AG09309 (cell line): ENCODE measurements at regions not wholly inside any gene's neighbourhood (a gene's known extent, or its start where the extent isn't known, plus 50 kb on each side); places are given as distances from the start of the nearest gene placed in this dataset.
"Not testable (repeated sequence)": the region's sequence is repeated elsewhere in the genome, so short reads cannot be mapped to it uniquely, and the experiment has no call there.

Source experiments
- DNase-seq: peaks from one replicate; pipeline ENCODE4 v3.0.0-alpha.2; 2010; ENCODE audit warnings: low read depth
- H3K4me3 ChIP-seq: 2 replicates; pipeline ENCODE4 v1.5.1; 2011; ENCODE audit warnings: mild to moderate bottlenecking, low read depth, low read length, moderate library complexity; ENCODE audit not compliant: control insufficient read depth
- CTCF ChIP-seq: IDR thresholded peaks from 2 replicates; pipeline ENCODE4 v1.5.1; 2011; ENCODE audit warnings: mild to moderate bottlenecking, low read depth, low read length, inconsistent platforms; ENCODE audit not compliant: insufficient read depth, control insufficient read depth; ENCODE audit errors: missing control alignments

- TF ChIP-seq CTCF: no peak
- H3K4me3 ChIP-seq: no peak overlapping the region
- no peak for DNase-seq
Observed at GRCh38 chr12:73598626-73599025, 939.0 kb upstream of the ATXN7L3B start.

- no peak for DNase-seq
- no peak overlapping the region for H3K4me3 ChIP-seq
- TF ChIP-seq CTCF: no peak
Observed at GRCh38 chr12:73599268-73599667, 938.4 kb upstream of the ATXN7L3B start.

- DNase-seq, H3K4me3 ChIP-seq: not testable (repeated sequence)
Observed at GRCh38 chr12:73605925-73606324, 931.7 kb upstream of the ATXN7L3B start.

- DNase-seq: no peak
- H3K4me3 ChIP-seq: no peak overlapping the region
- no peak for TF ChIP-seq CTCF
Observed at GRCh38 chr12:73612551-73612950, 925.1 kb upstream of the ATXN7L3B start.

DNA sequence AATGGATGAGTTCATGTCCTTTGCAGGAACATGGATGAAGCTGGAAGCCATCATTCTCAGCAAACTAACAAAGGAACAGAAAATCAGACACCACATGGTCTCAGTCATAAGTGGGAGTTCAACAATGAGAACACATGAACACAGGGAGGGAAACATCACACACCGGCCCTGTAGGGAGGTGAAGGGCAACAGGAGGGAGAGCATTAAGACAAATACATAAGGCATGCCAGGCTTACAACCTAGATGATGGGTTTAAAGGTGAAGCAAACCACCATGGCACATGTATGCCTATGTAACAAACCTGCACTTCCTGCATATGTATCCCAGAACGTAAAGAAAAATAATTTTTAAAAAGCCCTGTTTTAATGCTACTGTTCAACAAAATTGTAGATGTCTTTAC is 914.2 kb upstream of the ATXN7L3B start:
- TF ChIP-seq CTCF: no peak
- no peak overlapping the region for H3K4me3 ChIP-seq
- DNase-seq: no peak

GRCh38 chr12:73625226-73625625 is 912.4 kb upstream of the ATXN7L3B start:
- no peak overlapping the region for H3K4me3 ChIP-seq
- TF ChIP-seq CTCF: no peak
- DNase-seq: no peak

- H3K4me3 ChIP-seq: no peak overlapping the region
- DNase-seq: no peak
- no peak for TF ChIP-seq CTCF
Observed at GRCh38 chr12:73629171-73629570, 908.5 kb upstream of the ATXN7L3B start.
